Loucy (cell line): ENCODE measurements at regions not wholly inside any gene's neighbourhood (a gene's known extent, or its start where the extent isn't known, plus 50 kb on each side); places are given as distances from the start of the nearest gene placed in this dataset.

Experiments
- H2AFZ ChIP-seq: fragments of 200-600 bp; sonication (generic); 2 replicates; pipeline ENCODE4 v1.6.0; 2016; ENCODE audit warnings: antibody characterized with exemption, mild to moderate bottlenecking, low read length, moderate library complexity
- H3F3A ChIP-seq: fragments of 200-600 bp; 2 replicates; pipeline ENCODE4 v1.6.0; 2016; ENCODE audit warnings: antibody characterized with exemption, low read depth, mild to moderate bottlenecking
- H3K27me3 ChIP-seq: fragments of 200-600 bp; sonication (generic); 2 replicates; pipeline ENCODE4 v1.6.1; 2014; ENCODE audit warnings: low read length, mild to moderate bottlenecking; ENCODE audit not compliant: insufficient read depth, poor library complexity, severe bottlenecking
- H3K36me3 ChIP-seq: fragments of 200-600 bp; sonication (generic); 2 replicates; pipeline ENCODE4 v1.6.1; 2016; ENCODE audit warnings: low read length; ENCODE audit not compliant: insufficient read depth
- H3K4me1 ChIP-seq: fragments of 200-600 bp; sonication (generic); 2 replicates; pipeline ENCODE4 v1.5.1; 2014; ENCODE audit warnings: low read length, mild to moderate bottlenecking; ENCODE audit not compliant: insufficient read depth, poor library complexity, severe bottlenecking
- H3K4me2 ChIP-seq: fragments of 200-600 bp; sonication (generic); 2 replicates; pipeline ENCODE4 v1.6.0; 2014; ENCODE audit warnings: antibody characterized with exemption, low read length, low read depth, mild to moderate bottlenecking; ENCODE audit not compliant: poor library complexity, severe bottlenecking
- H3K4me3 ChIP-seq: fragments of 200-600 bp; sonication (generic); 2 replicates; pipeline ENCODE4 v1.5.1; 2014; ENCODE audit warnings: low read length, mild to moderate bottlenecking, mixed read lengths; ENCODE audit not compliant: poor library complexity, severe bottlenecking
- H3K79me2 ChIP-seq: fragments of 200-600 bp; sonication (generic); 2 replicates; pipeline ENCODE4 v1.6.1; 2014; ENCODE audit warnings: low read length; ENCODE audit not compliant: insufficient read depth
- H3K9ac ChIP-seq: fragments of 200-600 bp; sonication (generic); 2 replicates; pipeline ENCODE4 v1.6.0; 2014; ENCODE audit warnings: mild to moderate bottlenecking, low read depth, low read length, moderate library complexity; ENCODE audit not compliant: poor library complexity, severe bottlenecking
- H3K9me2 ChIP-seq: fragments of 200-600 bp; sonication (generic); replicated peaks from 2 replicates; pipeline ENCODE4 v1.6.1; 2016; ENCODE audit warnings: low read depth, low read length, mixed read lengths
- H3K9me3 ChIP-seq: fragments of 200-600 bp; sonication (generic); 2 replicates; pipeline ENCODE4 v1.6.1; 2014; ENCODE audit warnings: mild to moderate bottlenecking, antibody characterized with exemption, low read length, low read depth; ENCODE audit not compliant: insufficient read depth
- H4K20me1 ChIP-seq: fragments of 200-600 bp; sonication (generic); 2 replicates; pipeline ENCODE4 v1.6.0; 2014; ENCODE audit warnings: antibody characterized with exemption, low read length, mild to moderate bottlenecking; ENCODE audit not compliant: insufficient read depth, poor library complexity, severe bottlenecking
- CTCF ChIP-seq: fragments of 200-600 bp; sonication (generic); conservative IDR thresholded peaks from 2 replicates; pipeline ENCODE4 v1.5.1; 2014; ENCODE audit warnings: mild to moderate bottlenecking, antibody characterized with exemption, low read length
- EZH2phosphoT487 ChIP-seq: fragments of 200-600 bp; IDR thresholded peaks from 2 replicates; pipeline ENCODE4 v1.6.1; 2018; ENCODE audit warnings: antibody characterized with exemption, mild to moderate bottlenecking, moderate library complexity, borderline replicate concordance

- Histone ChIP-seq H3K4me2 (no peak overlapping the region), H3K4me3 (no peak overlapping the region), H3F3A (no peaks in the 10 kb centered on the region), H3K9me2 (no peaks in the 10 kb centered on the region), H4K20me1 (no peaks in the 10 kb centered on the region), H2AFZ (no peak overlapping the region), H3K9me3 (no peaks in the 10 kb centered on the region), H3K79me2 (no peaks in the 10 kb centered on the region), H3K36me3 (no peaks in the 10 kb centered on the region), H3K4me1 (no peaks in the 10 kb centered on the region), H3K27me3 (no peaks in the 10 kb centered on the region), H3K9ac (no peak overlapping the region)
- no peak for TF ChIP-seq EZH2phosphoT487
- TF ChIP-seq CTCF: no peak
Measured at GRCh38 chr13:29654384-29654783, 58.9 kb upstream of the SLC7A1 start.

- Histone ChIP-seq H3K36me3 (no peaks in the 10 kb centered on the region), H4K20me1 (no peaks in the 10 kb centered on the region), H2AFZ (no peak overlapping the region), H3K9me2 (no peaks in the 10 kb centered on the region), H3K27me3 (no peaks in the 10 kb centered on the region), H3F3A (no peaks in the 10 kb centered on the region; the same call in 1 of the 2 replicates), H3K9me3 (no peaks in the 10 kb centered on the region), H3K4me3 (no peak overlapping the region), H3K79me2 (no peaks in the 10 kb centered on the region), H3K4me2 (no peak overlapping the region), H3K4me1 (no peaks in the 10 kb centered on the region), H3K9ac (no peak overlapping the region)
- TF ChIP-seq EZH2phosphoT487 (no peak), CTCF (no peak)
Measured at GRCh38 chr13:29648760-29649159, 53.3 kb upstream of the SLC7A1 start.
